NCI-H146 (cell line): ENCODE measurements at regions not wholly inside any gene's neighbourhood (a gene's known extent, or its start where the extent isn't known, plus 50 kb on each side); places are given as distances from the start of the nearest gene placed in this dataset.

Experiments
- DNase-seq: peaks from one replicate; lab custom pipeline; 2025; lab: John Stamatoyannopoulos, UW

DNA sequence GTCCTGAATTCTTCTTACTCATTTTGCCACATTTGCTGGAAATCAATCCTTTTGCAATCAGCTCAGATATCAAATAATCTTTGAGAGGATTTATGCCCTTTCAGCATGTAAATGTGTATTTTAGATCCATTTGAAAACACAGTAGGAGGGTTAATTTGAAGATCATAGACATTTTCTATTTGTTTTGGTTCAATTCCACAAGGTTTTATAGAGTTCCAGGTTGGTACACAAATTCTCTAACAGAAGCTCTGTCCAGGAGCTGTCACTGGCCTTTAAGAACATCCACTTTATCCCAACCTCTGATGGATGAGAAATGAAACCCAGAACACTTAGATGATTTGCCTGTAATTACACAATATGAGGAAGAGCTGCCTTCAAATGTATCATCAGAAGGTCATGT is 157.3 kb upstream of the CHAC2 start:
- no peak for DNase-seq

DNA sequence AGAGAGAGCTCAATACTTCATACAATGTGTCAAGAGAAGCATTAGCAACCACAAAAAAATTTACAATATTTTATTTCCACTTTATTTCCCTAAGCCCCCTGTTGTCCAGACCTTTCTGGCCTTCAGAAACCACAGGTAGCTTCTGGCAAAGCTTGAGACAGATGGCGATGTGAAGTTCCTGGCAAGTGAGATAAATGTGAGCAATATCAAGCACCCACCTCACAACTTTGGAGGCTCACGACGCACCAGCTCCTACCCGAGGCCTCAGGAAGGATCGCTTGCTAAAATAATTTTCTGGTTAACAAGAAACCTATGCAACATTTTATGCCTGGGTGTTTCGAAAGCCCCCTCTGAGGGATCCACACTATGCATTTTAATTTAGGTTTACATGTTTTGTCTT is 158.1 kb upstream of the CHAC2 start:
- no peak for DNase-seq

GRCh38 chr2:53608293-53608692 is 159.3 kb upstream of the CHAC2 start:
- no peak for DNase-seq

GRCh38 chr2:53600815-53601214 is 166.8 kb upstream of the CHAC2 start:
- DNase-seq = no peak

- DNase-seq = peak; percentile 69
These were observed 180.6 kb upstream of the CHAC2 start for GRCh38 chr2:53586733-53587612.

DNA sequence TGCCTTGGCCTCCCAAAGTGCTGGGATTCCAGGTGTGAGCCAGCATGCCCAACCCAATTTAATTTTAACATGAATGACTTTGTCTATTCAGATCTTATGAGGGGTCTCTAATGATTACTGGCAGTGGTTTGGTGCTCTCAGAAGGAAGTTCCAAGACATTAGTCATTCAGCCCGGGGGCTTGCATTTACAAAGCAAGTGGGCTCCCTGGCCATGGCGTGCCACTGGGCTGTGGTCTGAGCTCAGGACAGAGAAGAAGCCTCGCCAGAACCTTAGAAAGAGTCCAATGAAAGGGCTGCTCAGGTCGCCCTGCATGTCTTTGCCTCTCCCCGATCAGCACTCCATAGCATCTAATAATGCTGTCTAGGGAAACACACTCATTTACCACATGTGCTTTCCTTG is 182.6 kb upstream of the CHAC2 start:
- no peak for DNase-seq

DNA sequence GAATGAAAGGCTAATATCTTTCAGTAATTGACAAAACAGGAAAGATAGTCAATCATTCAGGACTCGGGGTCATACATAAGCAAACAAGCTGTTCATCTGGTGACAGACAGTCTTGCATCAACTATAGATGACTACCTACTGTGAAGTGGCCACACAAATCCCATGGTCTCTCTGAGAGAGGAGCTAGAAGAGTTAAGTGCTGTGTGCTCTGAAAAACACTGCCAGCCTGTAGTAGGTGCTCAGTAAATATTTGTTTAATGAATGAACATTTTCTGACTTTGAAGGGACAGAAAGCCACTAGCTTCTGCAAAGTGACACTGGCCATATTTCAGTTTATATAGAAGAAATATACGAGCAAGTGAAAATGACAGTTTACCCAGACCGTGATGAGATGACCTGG is 184.0 kb upstream of the CHAC2 start:
- DNase-seq = no peak

DNA sequence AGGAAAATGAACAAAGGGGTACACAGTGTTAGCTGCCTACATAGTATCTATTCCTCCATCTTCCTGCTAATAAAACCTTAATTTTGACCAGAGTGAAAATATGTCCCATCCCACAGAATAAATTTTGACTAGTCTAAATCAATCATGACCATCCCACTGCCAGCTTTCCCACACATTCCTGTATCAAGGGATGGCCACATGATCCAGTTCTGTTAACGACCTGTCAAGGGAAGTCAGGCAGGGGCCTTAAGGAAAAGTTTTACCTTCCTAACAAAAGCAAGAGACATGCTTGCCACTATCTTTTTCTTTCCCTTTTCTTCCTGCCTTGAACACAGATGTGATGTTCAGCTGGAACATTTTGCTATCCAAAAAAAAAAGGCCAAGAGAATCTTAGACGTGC is 185.0 kb upstream of the CHAC2 start:
- DNase-seq = no peak

DNA sequence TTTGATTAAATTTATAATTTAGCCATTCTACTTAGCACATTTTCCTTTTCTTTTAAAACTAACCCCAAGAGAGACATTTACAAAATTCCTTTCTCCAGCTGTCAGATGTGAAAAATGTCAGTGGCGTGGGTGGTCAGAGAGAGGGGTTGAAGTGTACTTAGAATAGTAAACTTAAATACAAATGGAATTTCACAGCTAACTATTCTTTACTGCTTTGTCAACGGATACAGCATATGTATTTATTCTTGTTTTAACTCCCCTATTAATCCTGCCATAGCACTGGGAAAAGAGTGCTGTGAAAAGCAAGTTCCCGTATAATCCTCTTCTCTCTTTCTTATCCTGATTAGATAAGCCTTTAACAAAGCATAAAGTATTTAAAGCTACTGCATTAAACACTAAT is 191.4 kb upstream of the CHAC2 start:
- DNase-seq = no peak

- peak; percentile 2 for DNase-seq
These were observed 191.9 kb upstream of the CHAC2 start for GRCh38 chr2:53575721-53576124.

GRCh38 chr2:53572696-53573095 is 194.9 kb upstream of the CHAC2 start:
- no peak for DNase-seq

DNA sequence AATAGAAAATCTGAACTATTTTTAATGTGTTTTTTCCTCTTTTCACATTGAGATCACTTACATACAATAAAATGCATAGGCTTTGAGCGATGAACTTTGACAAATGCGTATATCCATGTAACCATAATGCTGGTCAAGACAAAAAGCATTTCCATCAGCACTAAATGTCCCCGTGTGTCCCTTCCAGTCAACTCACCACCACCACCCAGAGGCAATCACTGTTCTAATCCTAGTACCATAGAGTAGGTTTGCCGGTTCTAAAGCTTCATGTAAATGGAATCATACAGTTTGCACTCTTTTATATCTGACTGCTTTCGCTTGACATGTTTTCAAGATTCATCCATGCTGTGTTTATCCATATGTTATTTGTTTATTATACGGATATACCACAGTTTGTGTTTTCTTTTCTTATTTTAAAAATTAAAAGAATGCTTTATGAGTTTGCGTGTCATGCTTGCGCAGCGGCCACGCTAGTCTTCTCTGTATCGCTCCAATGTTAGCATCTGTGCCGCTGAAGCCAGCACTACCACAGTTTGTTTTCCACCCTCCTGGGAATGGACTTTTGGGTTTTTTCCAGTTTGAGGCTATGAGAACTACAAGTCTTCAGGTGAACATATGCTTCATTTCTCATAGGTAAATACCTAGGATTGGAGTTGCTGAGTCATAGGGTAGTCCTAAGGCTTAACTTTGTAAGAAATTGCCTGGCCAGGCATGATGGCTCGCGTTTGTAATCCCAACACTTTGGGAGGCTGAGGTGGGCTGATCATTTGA is 197.5 kb upstream of the CHAC2 start:
- DNase-seq = no peak

- DNase-seq = no peak
These were observed 199.1 kb upstream of the CHAC2 start for GRCh38 chr2:53568469-53568868.

- no peak for DNase-seq
These were observed 200.5 kb upstream of the CHAC2 start for GRCh38 chr2:53567073-53567472.

GRCh38 chr2:53562407-53562806 is 205.2 kb upstream of the CHAC2 start:
- no peak for DNase-seq

DNA sequence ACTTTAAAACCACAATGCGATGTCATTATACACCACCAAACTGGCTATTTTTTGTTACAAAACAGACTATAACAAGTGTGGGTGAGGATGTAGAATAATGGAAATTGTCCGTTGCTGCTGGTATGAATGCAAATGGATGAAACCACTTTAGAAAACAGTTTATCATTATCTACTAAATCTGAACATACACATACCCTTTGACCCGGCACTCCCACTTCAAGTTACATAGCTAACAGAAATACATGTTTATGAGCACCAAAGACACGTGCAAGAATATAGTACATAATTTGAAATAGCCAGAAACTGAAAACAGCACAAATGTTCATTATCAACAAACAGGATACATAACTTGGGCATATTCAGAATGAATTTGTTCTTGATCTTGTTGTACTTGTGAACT is 206.4 kb upstream of the CHAC2 start:
- no peak for DNase-seq

- DNase-seq = no peak
These were observed 208.2 kb upstream of the CHAC2 start for GRCh38 chr2:53559302-53559966.

DNA sequence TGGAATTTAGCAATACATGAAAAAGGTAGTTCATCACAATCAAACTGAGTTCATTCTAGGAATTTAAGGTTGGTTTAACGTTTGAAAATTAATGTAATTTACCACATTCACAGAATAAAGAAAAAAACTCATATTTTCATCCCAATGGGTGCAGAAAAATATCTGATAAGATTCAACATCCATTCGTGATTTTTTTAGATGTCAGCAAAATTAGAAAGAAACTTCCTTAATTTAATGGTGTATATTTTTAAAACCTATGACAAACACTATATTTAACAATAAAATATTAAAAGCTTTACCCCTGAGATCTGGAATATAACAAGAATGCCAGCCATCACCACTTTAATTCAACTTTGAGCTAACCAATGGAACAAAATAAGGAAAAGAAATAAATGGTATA is 208.7 kb upstream of the CHAC2 start:
- no peak for DNase-seq

DNA sequence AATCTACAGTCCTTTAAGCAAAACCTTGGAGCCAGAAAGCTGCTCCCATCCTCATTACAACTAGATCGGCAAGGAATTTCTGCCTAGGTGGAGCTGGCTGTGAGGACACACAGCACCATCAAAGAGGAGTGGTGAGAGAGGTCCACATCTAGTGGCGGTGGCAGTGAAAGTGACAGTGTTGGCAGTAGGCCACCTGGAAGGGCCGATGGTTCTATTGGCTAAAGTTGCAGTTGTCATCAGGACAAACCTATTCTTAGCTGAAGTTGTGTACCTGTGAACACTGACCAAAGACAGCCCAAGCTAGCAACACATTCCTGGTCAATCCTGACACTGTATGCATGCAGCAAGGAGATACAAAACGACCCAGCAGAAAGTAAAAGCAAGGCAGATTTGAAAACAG is 218.1 kb upstream of the CHAC2 start:
- DNase-seq = no peak

DNA sequence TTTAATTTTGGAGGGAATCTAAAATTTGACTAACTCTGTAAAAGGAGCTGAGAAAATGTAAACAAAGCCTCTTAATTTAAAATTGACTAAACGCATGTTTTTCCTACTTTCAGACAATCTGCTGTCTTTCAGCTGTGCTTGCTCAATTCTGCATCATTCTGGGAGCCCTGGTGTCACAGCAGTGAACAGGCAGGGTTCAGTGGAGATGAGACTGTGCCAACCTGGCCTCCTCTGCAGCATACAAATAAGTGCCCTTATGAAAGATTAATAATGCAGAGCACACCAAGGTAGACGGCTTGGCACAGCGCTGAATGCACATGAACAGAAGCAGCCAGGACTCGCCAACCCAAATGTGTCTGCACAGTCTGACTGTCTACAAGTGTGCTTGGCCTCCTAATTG is 222.0 kb upstream of the CHAC2 start:
- no peak for DNase-seq

DNA sequence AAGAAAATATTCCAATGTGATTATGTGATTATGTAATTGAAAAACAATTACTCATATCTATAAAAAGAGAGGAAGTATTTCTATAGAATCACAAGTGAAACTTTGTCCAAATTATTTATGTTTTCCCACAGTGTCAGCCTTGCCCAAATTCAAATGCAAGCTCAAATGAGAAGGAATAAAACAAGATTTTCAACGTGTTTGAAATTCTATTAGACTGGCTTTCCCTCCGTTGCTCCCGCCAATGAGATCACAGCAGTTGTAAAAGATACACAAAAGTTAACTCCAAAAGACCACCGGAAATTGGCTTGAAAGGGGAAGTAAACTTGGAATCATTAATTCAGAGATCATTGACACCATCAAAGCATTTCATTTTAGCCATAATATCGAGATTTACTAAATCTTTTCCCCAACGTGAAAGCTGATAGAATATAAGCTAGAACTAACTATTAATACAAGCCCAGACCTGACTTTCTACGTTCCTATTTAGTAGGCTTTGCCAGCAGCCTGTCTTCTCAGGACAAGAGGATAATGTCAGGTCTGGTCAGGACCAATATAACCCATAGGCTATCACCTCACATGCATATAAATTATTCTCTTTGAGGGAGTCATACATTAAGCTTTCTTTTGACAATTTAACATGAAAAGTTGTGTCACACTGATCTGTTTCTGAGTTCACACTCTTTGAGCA is 222.6 kb upstream of the CHAC2 start:
- DNase-seq = no peak

- no peak for DNase-seq
These were observed 224.5 kb upstream of the CHAC2 start for GRCh38 chr2:53543083-53543482.
